Right kidney (tissue), 1 donor: ENCODE measurements at regions not wholly inside any gene's neighbourhood (a gene's known extent, or its start where the extent isn't known, plus 50 kb on each side); places are given as distances from the start of the nearest gene placed in this dataset.

ENCODE experiments used
- DNase-seq: peaks from one replicate; pipeline ENCODE4 v3.0.0-alpha.2; 2016

GRCh38 chr20:39453890-39454289, 491.7 kb downstream of the DHX35 start:
- DNase-seq = no peak

GRCh38 chr20:39452583-39453340, 490.6 kb downstream of the DHX35 start:
- no peak for DNase-seq

DNA sequence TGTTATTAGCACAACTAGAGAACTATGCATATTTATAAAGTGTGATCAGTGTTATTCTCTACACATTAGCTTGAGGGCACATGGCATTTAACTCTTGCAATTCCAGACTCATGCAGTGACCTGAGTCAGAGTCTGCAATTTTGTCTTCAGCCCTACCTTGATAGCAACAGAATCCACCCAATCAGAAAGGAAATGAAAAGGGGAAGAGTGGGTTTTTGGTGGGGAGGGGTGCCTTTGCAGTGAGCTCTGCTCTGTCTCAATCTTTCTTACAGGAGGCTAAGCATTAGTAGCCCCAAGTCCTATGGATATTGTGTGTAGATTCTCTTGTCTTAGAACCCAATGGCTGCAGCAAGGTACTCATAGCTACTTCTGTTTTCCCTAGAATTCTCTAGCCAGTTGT, 489.2 kb downstream of the DHX35 start:
- no peak for DNase-seq

- DNase-seq = no peak
Observed at GRCh38 chr20:39446397-39446796, 484.3 kb downstream of the DHX35 start.

GRCh38 chr20:39445095-39445494, 483.0 kb downstream of the DHX35 start:
- DNase-seq = no peak

DNA sequence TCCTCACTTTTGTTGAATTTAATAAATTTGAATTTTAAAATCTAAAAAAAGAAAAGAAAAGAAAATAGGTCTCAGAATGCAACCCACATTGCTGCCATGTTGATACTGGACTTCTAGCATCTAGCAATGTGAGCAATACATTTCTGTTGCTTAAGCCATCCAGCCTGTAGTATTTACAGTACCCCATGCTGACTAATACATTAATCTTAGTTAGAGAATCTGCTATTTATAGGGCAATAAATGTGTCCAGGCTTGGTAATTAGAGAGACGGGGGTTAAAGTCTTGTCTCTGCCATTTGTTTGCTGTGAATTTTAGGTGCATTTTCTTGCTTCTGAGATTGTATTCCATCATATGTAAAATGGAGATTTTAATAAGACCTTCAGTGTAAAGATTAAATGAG, 471.3 kb downstream of the DHX35 start:
- DNase-seq = no peak

- no peak for DNase-seq
Observed at GRCh38 chr20:39431091-39431880, 469.1 kb downstream of the DHX35 start.

- DNase-seq = no peak
Observed at GRCh38 chr20:39429726-39430125, 467.6 kb downstream of the DHX35 start.

GRCh38 chr20:39424962-39425678, 463.0 kb downstream of the DHX35 start:
- DNase-seq = no peak

DNA sequence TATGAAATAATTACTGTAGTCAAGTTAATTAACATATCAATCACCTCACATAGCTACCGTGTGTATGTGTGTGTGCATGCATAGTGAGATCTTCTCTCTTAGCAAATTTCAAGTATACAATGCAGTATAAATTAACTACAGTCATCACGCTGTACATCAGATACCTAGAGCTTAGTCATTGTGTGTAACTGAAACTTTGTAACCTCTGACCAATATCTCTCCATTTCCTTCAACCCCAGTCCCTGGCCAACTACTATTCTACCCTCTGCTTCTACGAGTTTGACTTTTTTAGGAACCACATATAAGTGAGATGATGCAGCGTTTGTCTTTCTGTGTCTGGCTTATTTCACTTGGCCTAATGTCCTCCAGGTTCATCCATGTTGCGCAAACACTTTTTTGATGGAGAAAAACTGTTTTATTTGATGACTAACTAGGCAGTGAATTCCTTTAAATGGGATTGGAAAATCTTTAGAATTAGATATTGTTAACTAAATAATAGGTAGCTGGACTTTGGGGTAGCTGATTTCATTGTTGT, 459.5 kb downstream of the DHX35 start:
- no peak for DNase-seq

- DNase-seq = no peak
Observed at GRCh38 chr20:39412091-39412490, 449.9 kb downstream of the DHX35 start.

- DNase-seq = no peak
Observed at GRCh38 chr20:39399463-39399862, 437.3 kb downstream of the DHX35 start.

- no peak for DNase-seq
Observed at GRCh38 chr20:39398656-39399055, 436.5 kb downstream of the DHX35 start.

DNA sequence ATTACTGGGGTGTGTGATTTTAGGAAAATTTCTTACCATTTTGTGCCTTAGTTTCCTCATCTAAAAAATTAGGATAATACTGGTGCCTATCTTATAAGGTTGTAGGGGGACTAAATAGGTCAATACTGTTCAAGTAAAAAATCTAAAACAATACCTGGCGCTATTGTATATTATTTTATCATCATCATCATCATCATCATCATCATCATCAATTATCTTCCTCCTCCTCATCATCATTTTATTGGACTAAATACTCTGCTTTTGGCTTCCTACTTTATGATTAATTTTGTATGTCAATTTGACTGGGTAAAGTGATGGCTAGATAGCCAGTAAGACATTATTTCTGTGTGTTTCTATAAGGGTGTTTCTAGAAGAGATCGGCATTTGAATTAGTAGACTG, 435.5 kb downstream of the DHX35 start:
- DNase-seq = no peak

DNA sequence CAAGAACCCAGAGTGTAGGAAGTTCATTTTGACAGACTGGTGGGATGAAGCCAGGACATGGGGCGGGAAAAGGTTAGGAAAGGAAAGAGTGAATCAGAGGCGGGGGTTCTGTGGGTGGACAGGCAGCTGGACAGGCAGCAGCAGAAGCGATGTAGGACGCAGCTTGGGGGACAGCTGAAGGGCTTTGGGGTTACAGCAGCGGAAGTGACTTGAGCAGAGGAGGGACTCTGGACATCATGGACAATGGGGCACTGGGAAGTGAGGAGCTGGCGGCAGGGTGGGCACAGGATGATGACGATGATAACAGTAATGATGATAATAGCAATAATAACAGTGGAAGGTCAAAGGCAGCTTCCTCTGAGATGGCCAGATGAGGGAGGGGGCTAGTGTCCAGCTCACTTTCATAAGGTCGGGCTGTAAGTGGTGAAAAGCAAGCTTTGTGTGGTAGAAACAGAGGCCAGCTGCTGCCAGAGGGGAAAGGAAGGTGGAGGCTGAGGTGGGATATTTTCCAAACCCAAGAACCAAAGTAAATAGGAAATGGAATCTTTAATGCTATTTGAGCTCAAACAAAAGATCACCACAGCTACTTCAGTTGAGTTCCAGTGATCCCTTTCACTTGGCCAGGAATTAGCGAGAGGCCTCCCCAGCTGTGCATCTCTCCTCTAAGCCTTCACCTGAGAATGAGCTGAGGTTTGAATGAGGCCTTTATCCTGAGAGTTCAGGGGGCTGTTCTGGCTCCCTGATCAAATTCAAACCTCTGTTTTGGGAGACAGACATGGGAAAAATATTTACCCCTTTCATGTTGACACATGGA, 433.5 kb downstream of the DHX35 start:
- DNase-seq = no peak

- no peak for DNase-seq
Observed at GRCh38 chr20:39394461-39394860, 432.3 kb downstream of the DHX35 start.

DNA sequence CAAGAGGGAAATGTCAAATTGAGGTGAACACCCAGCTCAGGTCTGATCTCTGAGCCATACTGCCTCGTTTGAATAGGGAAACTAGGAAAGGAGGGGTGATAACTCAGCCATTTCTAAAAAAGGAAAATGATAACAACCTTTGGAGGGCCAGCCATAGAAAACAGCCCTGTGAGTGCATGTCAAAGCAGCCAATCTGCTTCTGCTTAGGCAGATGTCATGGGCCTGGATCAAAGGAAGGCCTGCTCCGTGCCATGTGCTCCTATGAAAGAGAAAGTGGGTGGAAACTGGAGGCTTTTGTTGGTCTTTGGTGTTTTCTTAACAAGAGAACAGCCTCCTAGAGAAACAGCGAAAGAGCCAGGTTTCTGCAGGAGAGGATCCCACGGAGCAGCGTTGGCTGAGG, 428.0 kb downstream of the DHX35 start:
- DNase-seq = no peak

DNA sequence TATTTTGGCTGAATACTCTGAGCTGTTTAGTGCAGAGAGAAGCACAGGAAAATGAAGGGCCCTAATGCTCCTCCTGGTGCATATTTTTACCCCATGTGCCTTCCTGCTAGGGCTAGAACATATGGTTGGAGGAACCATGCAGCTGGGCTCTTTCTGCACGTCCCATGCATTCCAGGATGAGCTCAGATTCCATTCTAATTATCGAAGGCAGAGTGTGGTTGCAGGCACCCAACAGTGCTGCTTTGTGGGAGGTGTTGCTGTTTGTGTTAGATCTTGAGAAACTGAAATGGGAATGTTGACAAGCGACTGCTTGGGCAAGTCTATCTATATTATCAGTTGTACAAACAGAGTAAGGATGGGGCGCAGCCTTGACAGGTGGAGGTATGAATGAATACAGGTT, 419.5 kb downstream of the DHX35 start:
- DNase-seq = no peak

DNA sequence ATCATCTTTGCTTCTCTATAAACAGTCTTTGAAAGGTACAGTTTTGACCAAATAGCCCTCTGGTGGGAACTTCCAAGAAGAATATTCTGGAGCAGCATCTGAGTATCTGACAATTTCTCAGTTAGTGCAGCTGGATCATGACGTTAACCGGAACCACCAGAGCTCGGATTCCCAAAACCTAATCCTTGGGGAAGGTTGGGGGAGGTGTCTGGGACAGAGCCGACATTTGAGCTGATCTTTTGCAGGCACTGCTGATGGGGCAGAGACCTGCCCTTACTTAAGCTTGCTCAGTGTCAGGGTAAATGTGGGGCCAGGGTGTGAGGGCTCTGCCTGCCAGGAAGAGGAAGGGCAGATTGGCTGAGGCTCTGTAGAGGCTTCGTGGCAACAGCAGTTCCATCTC, 416.6 kb downstream of the DHX35 start:
- no peak for DNase-seq

GRCh38 chr20:39376788-39377187, 414.6 kb downstream of the DHX35 start:
- DNase-seq = no peak

- no peak for DNase-seq
Observed at GRCh38 chr20:39364320-39364719, 402.2 kb downstream of the DHX35 start.

DNA sequence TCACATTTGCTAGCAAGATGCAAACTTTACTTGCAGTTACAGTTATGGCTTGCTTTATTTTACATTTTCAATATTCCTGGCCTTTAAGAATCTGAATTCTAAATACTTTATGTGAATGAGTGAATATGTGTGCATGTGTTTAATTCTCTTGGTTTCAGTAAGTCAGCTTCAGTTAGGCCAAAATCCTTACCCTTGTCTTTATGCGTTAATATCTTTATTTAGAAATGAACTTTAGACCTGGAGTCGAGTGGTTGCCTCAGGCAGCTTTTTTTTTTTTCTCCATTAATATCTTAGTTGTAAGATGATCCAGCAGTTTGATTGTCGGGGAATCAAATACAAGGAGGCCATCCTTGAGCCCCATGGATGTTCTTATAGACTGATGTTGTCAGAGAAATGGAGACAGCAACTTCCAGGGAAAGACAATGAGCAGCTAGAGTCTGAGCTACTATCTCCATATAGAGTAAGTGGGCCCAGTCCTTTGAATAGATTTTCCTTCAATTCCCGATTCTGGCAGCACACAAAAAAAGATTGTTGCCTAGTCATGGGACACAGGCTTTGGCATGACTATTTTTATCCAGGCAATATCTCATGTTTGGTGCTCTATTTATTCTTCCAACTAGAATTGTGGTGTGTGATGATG, 398.0 kb downstream of the DHX35 start:
- DNase-seq = no peak
